NB4 (cell line): ENCODE measurements at regions not wholly inside any gene's neighbourhood (a gene's known extent, or its start where the extent isn't known, plus 50 kb on each side); places are given as distances from the start of the nearest gene placed in this dataset.

Source experiments
- POLR2A ChIP-seq: IDR thresholded peaks from 2 replicates; pipeline ENCODE4 v1.6.1; 2011; ENCODE audit warnings: mild to moderate bottlenecking; ENCODE audit not compliant: insufficient read length; ENCODE audit errors: extremely low read depth
- TF ChIP-seq, protein P1 (sequence below): IDR thresholded peaks from one replicate; pipeline ENCODE4 v1.5.1; 2012; ENCODE audit warnings: low read depth, low read length
- TF ChIP-seq, protein P2 (sequence below): IDR thresholded peaks from 2 replicates; pipeline ENCODE4 v1.6.1; 2011; ENCODE audit warnings: low read depth, low read length

DNA sequence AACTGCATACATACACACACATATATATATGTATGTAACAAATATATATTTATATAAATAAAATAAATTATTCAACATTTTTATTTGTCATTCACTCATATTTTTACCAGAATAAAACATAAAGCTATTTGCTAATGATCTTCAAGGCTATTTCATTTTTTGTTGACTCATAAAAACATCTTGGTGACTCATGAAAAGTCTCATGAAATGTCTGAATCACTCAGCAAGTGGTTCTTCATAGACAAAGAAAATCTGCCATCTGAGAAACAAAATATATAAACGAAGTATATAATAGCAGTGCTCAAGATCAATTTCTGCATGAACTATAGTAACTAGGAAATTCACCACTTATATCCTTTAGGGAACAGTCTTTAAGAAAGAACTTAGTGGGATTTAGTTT is 764.8 kb upstream of the FAT3 start:
- TF ChIP-seq, protein P1, sequence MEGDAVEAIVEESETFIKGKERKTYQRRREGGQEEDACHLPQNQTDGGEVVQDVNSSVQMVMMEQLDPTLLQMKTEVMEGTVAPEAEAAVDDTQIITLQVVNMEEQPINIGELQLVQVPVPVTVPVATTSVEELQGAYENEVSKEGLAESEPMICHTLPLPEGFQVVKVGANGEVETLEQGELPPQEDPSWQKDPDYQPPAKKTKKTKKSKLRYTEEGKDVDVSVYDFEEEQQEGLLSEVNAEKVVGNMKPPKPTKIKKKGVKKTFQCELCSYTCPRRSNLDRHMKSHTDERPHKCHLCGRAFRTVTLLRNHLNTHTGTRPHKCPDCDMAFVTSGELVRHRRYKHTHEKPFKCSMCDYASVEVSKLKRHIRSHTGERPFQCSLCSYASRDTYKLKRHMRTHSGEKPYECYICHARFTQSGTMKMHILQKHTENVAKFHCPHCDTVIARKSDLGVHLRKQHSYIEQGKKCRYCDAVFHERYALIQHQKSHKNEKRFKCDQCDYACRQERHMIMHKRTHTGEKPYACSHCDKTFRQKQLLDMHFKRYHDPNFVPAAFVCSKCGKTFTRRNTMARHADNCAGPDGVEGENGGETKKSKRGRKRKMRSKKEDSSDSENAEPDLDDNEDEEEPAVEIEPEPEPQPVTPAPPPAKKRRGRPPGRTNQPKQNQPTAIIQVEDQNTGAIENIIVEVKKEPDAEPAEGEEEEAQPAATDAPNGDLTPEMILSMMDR, result no peak
- TF ChIP-seq POLR2A, result no peak
- TF ChIP-seq, protein P2, sequence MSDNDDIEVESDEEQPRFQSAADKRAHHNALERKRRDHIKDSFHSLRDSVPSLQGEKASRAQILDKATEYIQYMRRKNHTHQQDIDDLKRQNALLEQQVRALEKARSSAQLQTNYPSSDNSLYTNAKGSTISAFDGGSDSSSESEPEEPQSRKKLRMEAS, result no peak
